ENCODE measurements at regions not wholly inside any gene's neighbourhood (a gene's known extent, or its start where the extent isn't known, plus 50 kb on each side); places are given as distances from the start of the nearest gene placed in this dataset.

- TF ChIP-seq POLR2A (IDR thresholded peaks at IDR 0.05) (no peak), CTCF (IDR thresholded peaks at IDR 0.05) (no peak)
These were observed 369.1 kb downstream of the EIPR1 start for GRCh38 chr2:3008561-3008960.

Data from body of pancreas (tissue), 4 donors.